Duodenal mucosa (tissue), 2 donors: ENCODE measurements at regions not wholly inside any gene's neighbourhood (a gene's known extent, or its start where the extent isn't known, plus 50 kb on each side); places are given as distances from the start of the nearest gene placed in this dataset.
A peak's percentile ranks its signal among the peaks of the same experiment; 100 is the strongest.

Experiments used
- H3K27ac ChIP-seq: one replicate; pipeline ENCODE4 v1.7.0; 2013; ENCODE audit warnings: low read depth, low read length
- H3K27me3 ChIP-seq, 2 donors: one replicate each; pipeline ENCODE4 v1.7.0; 2013; ENCODE audit warnings: low read length in 2 of 2, control low read depth in 1 of 2; ENCODE audit not compliant: insufficient read depth in 2 of 2, control insufficient read depth in 1 of 2
- H3K36me3 ChIP-seq, 2 donors: one replicate each; pipeline ENCODE4 v1.7.0; 2013; ENCODE audit warnings: low read length in 2 of 2, control low read depth in 1 of 2; ENCODE audit not compliant: insufficient read depth in 2 of 2, control insufficient read depth in 1 of 2
- H3K4me1 ChIP-seq, 2 donors: one replicate each; pipeline ENCODE4 v1.7.0; 2013; ENCODE audit warnings: low read length in 2 of 2, control low read depth in 1 of 2; ENCODE audit not compliant: insufficient read depth in 2 of 2, control insufficient read depth in 1 of 2
- H3K4me3 ChIP-seq, 2 donors: one replicate each; pipeline ENCODE4 v1.7.0; 2013; ENCODE audit warnings: low read length in 2 of 2, low read depth in 1 of 2
- H3K9ac ChIP-seq, 2 donors: one replicate each; pipeline ENCODE4 v1.7.0; 2013; ENCODE audit warnings: low read length in 2 of 2, low read depth in 1 of 2
- H3K9me3 ChIP-seq, 2 donors: one replicate each; pipeline ENCODE4 v1.7.0; 2013; ENCODE audit warnings: low read length in 2 of 2, control low read depth in 1 of 2; ENCODE audit not compliant: control insufficient read depth in 1 of 2

DNA sequence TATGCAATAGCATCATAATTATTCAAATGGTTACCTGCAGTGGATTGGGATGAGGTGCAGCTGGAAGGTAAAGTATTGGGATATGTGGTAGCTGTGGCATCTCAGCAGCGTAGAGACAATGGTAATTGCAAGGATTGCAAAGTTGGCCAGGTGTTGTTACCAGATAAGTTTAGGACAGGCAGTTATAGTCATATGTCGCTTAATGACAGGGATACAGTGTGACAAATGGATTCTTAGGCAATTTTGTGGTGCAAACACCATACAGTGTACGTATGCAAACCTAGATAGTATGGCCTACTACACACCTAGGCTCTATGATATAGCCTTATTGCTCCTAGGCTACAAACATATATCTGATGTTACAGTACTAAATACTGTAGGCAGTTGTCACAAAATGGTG lies 163.5 kb upstream of the LYZL2 start:
- Histone ChIP-seq H3K4me3 (no peak overlapping the region), H3K4me1 (no peaks in the 10 kb centered on the region), H3K27me3 (no peaks in the 10 kb centered on the region), H3K27ac (no peak overlapping the region), H3K36me3 (no peaks in the 10 kb centered on the region), H3K9me3 (no peaks in the 10 kb centered on the region), H3K9ac (no peak overlapping the region)

GRCh38 chr10:30792025-30792424 lies 162.5 kb upstream of the LYZL2 start:
- H3K9me3 ChIP-seq, result no peaks in the 10 kb centered on the region
- H3K4me3 ChIP-seq, result no peak overlapping the region
- no peaks in the 10 kb centered on the region for H3K27me3 ChIP-seq
- no peak overlapping the region for H3K9ac ChIP-seq
- H3K27ac ChIP-seq, result no peak overlapping the region
- H3K36me3 ChIP-seq, result no peaks in the 10 kb centered on the region
- no peaks in the 10 kb centered on the region for H3K4me1 ChIP-seq

DNA sequence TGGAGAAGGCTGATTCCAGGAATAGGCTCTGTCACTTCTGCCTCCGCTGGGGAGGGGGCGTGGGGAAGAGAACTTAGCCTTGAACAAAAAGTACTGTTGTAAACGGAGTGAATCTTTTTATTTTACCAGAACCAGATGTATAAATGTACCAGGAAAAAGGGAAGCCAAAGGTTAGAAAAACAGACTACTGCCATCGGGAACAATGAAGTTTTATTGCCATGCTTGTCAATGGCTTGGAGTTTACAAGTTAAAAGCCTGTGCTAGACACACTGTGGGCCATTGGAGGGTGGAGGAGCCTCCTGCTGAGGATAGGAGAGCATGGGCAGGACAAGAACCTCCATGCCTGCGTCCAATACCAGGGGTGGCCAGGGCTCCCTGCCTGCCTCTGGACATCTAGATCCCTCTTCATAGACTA lies 161.7 kb upstream of the LYZL2 start:
- Histone ChIP-seq H3K27ac (no peak overlapping the region), H3K9ac (no peak overlapping the region), H3K4me3 (no peak overlapping the region), H3K4me1 (no peaks in the 10 kb centered on the region), H3K9me3 (no peaks in the 10 kb centered on the region), H3K36me3 (no peaks in the 10 kb centered on the region), H3K27me3 (no peaks in the 10 kb centered on the region)

- H3K4me1 ChIP-seq, result no peaks in the 10 kb centered on the region
- no peaks in the 10 kb centered on the region for H3K36me3 ChIP-seq
- no peak overlapping the region for H3K27ac ChIP-seq
- no peaks in the 10 kb centered on the region for H3K9me3 ChIP-seq
- H3K9ac ChIP-seq, result no peak overlapping the region
- H3K27me3 ChIP-seq, result no peaks in the 10 kb centered on the region
- no peak overlapping the region for H3K4me3 ChIP-seq
These were observed 160.3 kb upstream of the LYZL2 start for GRCh38 chr10:30789806-30790205.

DNA sequence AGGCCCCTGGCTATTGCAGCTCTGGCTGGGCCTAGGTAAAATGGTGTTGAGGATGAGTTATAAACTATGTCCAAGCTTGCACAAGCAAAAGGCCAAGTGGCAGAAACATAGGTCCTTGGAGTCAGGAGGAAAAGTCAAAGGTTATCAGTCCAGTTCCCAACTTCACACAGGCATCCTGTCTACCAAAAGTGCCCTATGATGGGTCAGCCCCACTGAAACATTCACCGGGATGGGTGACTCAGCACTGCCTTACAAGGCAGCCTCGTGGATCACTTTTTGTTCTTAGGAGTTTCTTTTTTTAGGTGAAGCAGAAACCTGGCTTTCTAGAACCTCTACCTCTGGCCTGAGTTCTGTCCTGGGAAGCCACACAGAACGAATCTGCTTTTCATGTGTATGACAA lies 158.8 kb upstream of the LYZL2 start:
- Histone ChIP-seq H3K9me3 (no peaks in the 10 kb centered on the region), H3K9ac (no peak overlapping the region), H3K27ac (no peak overlapping the region)

DNA sequence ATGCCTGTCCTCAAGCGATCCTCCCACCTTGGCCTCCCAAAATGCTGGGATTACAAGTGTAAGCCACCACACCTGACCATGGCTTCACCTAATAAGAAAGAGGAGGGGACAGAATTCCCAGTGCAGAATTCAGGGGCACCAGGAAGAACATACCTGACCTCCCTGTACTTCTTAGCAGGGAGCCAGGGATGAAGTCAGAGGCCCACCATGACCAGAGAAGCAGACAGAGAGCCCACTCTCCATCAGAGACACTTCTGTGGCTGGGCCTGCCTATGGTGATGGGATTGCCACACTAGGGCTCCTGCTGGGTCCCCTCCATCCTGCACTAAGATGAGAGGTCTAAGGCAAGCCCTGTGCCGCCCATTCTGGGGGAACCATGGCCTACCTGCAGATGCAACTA lies 157.4 kb upstream of the LYZL2 start:
- no peaks in the 10 kb centered on the region for H3K27me3 ChIP-seq
- H3K27ac ChIP-seq, result no peak overlapping the region

More for the DNA sequence above, 158.8 kb upstream of the LYZL2 start:
- Histone ChIP-seq H3K36me3 (no peaks in the 10 kb centered on the region), H3K4me1 (peaks cover 6 to 8% of the 10 kb centered on the region in 2 donors), H3K27me3 (no peaks in the 10 kb centered on the region), H3K4me3 (no peak overlapping the region)

GRCh38 chr10:30786131-30786530 lies 156.6 kb upstream of the LYZL2 start:
- Histone ChIP-seq H3K4me3 (no peak overlapping the region), H3K9ac (no peak overlapping the region), H3K36me3 (no peaks in the 10 kb centered on the region), H3K9me3 (no peaks in the 10 kb centered on the region), H3K27ac (no peak overlapping the region), H3K27me3 (no peaks in the 10 kb centered on the region), H3K4me1 (peaks cover 6 to 8% of the 10 kb centered on the region in 2 donors)

More for the DNA sequence above, 157.4 kb upstream of the LYZL2 start:
- Histone ChIP-seq H3K4me3 (no peak overlapping the region), H3K4me1 (peaks cover 6 to 8% of the 10 kb centered on the region in 2 donors), H3K36me3 (no peaks in the 10 kb centered on the region), H3K9me3 (no peaks in the 10 kb centered on the region), H3K9ac (no peak overlapping the region)

DNA sequence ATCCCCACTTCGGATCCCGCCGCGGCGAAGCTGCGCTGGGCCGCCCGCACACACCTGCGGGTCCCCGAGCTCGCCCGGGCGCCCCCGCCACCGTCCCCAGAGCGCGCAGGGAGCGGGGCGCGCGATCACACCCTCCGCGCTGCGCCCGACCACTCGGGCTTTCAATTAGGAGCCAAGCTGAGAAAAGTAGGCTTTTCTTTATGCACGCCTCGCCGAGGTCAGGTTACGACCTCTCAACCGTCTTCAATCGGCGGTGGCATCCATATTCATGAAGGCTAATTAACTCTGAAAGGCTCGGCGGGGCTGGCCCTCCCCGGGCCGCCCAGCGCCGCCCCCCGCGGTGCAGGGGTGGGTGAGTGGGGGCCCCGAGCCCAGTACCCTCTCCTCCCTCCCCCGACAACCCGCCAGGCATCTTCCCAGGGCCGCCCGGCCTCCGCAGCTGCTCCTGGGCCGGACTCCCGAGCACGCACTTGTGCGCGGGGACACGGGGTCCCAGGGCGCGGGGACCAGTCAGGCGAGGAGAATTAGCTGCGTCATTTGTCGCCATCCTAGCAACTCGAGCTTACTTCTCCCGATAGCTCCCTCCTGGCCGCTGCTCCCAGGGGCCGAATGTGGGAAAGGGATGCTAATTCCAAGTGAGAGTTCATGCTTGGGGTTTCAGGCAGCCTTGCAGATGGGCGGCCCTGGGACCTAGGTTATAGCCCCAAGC lies 155.5 kb upstream of the LYZL2 start:
- Histone ChIP-seq H3K4me3 (peak overlapping the region; percentile 74 to 77), H3K9me3 (no peaks in the 10 kb centered on the region), H3K27ac (peak overlapping the region; percentile 82), H3K9ac (peak overlapping the region; percentile 66 to 71), H3K36me3 (no peaks in the 10 kb centered on the region), H3K27me3 (no peaks in the 10 kb centered on the region), H3K4me1 (peaks cover 6 to 8% of the 10 kb centered on the region in 2 donors)

DNA sequence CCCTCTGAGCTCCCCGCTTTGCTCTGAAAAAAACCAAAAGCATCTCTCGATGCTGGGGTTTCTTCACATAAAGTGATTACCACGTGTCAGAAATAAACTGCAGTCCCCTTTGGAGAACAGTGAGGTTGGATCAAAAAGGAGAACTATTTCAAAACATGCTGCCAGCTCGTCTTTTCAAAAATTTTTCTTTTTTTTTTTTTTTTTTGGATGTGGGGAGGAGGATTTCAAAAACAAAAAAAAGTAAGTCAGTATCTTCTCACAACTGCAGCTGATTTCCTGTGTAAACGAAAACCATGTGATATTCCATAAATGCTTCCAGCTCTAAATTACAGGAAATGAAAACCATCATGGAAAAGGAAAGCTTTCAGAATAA lies 155.0 kb upstream of the LYZL2 start:
- Histone ChIP-seq H3K4me3 (peak overlapping the region; percentile 74 to 77), H3K4me1 (peaks cover 6 to 8% of the 10 kb centered on the region in 2 donors), H3K9ac (peak overlapping the region; percentile 66 to 71), H3K27ac (peak overlapping the region; percentile 82), H3K27me3 (no peaks in the 10 kb centered on the region), H3K9me3 (no peaks in the 10 kb centered on the region), H3K36me3 (no peaks in the 10 kb centered on the region)

DNA sequence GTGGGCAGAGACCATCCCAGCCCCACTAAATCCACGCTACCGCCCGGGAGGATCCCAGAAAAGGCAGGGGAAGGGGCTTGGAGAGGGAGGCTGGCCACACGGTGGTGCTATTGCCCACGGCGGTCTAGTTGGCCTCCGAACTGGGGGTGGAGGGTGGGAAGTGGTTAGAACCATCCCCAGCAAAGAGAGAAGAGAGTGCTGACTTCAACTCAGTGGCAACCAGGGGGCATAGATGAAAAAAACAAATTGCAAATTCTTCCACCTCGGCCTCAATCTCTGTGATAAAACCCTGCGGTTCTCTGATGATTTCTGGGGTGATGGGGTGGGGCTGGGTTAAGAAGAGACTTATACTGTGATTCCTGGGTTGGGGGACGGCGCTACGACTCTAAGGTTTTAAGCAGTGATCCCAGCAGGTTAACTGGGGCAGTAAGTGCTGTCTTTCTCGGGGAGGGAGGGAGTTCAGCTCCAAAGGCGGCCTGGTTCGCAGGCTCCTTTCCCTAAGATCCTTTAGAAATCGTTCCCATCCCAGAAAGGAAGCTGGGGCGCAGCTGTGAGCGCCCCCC lies 154.5 kb upstream of the LYZL2 start:
- Histone ChIP-seq H3K27ac (peak overlapping the region; percentile 51), H3K9me3 (no peaks in the 10 kb centered on the region), H3K27me3 (no peaks in the 10 kb centered on the region), H3K36me3 (no peaks in the 10 kb centered on the region), H3K9ac (peak overlapping the region in 1 of 2 donors; percentile 10), H3K4me1 (peaks cover 6 to 8% of the 10 kb centered on the region in 2 donors), H3K4me3 (peak overlapping the region; percentile 53 to 74)
